H9 (cell line): ENCODE measurements at regions not wholly inside any gene's neighbourhood (a gene's known extent, or its start where the extent isn't known, plus 50 kb on each side); places are given as distances from the start of the nearest gene placed in this dataset.

Experiments
- DNase-seq: peaks from one replicate; pipeline ENCODE4 v3.0.0-alpha.2; 2017
- H2AFZ ChIP-seq: one replicate; pipeline ENCODE4 v1.6.1; 2013; ENCODE audit warnings: mild to moderate bottlenecking, low read length, control low read depth, moderate library complexity
- H2AK5ac ChIP-seq: 2 replicates; pipeline ENCODE4 v1.6.1; 2013; ENCODE audit warnings: low read length, control low read depth, mixed read lengths; ENCODE audit not compliant: insufficient read length
- H2BK120ac ChIP-seq: one replicate; pipeline ENCODE4 v1.6.1; 2013; ENCODE audit warnings: low read depth, mild to moderate bottlenecking, low read length, control low read depth, inconsistent platforms; ENCODE audit not compliant: poor library complexity, severe bottlenecking
- H2BK12ac ChIP-seq: 2 replicates; pipeline ENCODE4 v1.6.1; 2013; ENCODE audit warnings: low read length, control low read depth, mixed read lengths, low read depth; ENCODE audit not compliant: insufficient read length
- H2BK15ac ChIP-seq: 2 replicates; pipeline ENCODE4 v1.6.1; 2013; ENCODE audit warnings: low read depth, low read length, control low read depth
- H2BK20ac ChIP-seq: one replicate; pipeline ENCODE4 v1.6.1; 2013; ENCODE audit warnings: low read depth, mild to moderate bottlenecking, low read length, control low read depth, inconsistent platforms; ENCODE audit not compliant: poor library complexity, severe bottlenecking
- H2BK5ac ChIP-seq: 2 replicates; pipeline ENCODE4 v1.6.1; 2013; ENCODE audit warnings: low read length, control low read depth, mixed read lengths; ENCODE audit not compliant: insufficient read length
- H3K14ac ChIP-seq: 2 replicates; pipeline ENCODE4 v1.6.1; 2013; ENCODE audit warnings: low read length, control low read depth; ENCODE audit not compliant: insufficient read depth
- H3K18ac ChIP-seq: 2 replicates; pipeline ENCODE4 v1.6.1; 2013; ENCODE audit warnings: low read depth, mild to moderate bottlenecking, mixed read lengths, low read length, control low read depth; ENCODE audit not compliant: insufficient read length
- H3K23ac ChIP-seq: 2 replicates; pipeline ENCODE4 v1.6.1; 2013; ENCODE audit warnings: low read length, control low read depth, mixed read lengths, low read depth; ENCODE audit not compliant: insufficient read length
- H3K23me2 ChIP-seq: 2 replicates; pipeline ENCODE4 v1.6.1; 2013; ENCODE audit warnings: low read depth, mild to moderate bottlenecking, mixed read lengths, low read length, control low read depth; ENCODE audit not compliant: insufficient read length, poor library complexity, severe bottlenecking
- H3K27ac ChIP-seq: 2 replicates; pipeline ENCODE4 v1.5.1; 2013; ENCODE audit warnings: low read length, control low read depth, mixed read lengths, low read depth; ENCODE audit not compliant: insufficient read length
- H3K27me3 ChIP-seq: 2 replicates; pipeline ENCODE4 v1.6.1; 2013; ENCODE audit warnings: low read length, control low read depth, inconsistent platforms; ENCODE audit not compliant: insufficient read depth
- H3K4ac ChIP-seq: 2 replicates; pipeline ENCODE4 v1.6.1; 2013; ENCODE audit warnings: low read depth, mild to moderate bottlenecking, control low read depth, inconsistent platforms, low read length, moderate library complexity
- H3K4me1 ChIP-seq: 2 replicates; pipeline ENCODE4 v1.6.1; 2013; ENCODE audit warnings: low read length, control low read depth, inconsistent platforms; ENCODE audit not compliant: insufficient read depth
- H3K4me2 ChIP-seq: 2 replicates; pipeline ENCODE4 v1.6.1; 2013; ENCODE audit warnings: low read length, control low read depth, mixed read lengths; ENCODE audit not compliant: insufficient read length, insufficient read depth
- H3K56ac ChIP-seq: 2 replicates; pipeline ENCODE4 v1.6.1; 2013; ENCODE audit warnings: low read depth, mild to moderate bottlenecking, mixed read lengths, low read length, control low read depth; ENCODE audit not compliant: insufficient read length
- H3K79me1 ChIP-seq: 2 replicates; pipeline ENCODE4 v1.6.1; 2013; ENCODE audit warnings: low read depth, mild to moderate bottlenecking, moderate library complexity, low read length, control low read depth, inconsistent platforms; ENCODE audit not compliant: insufficient read depth, poor library complexity, severe bottlenecking
- H3K79me2 ChIP-seq: 2 replicates; pipeline ENCODE4 v1.6.1; 2013; ENCODE audit warnings: low read length, control low read depth, inconsistent platforms; ENCODE audit not compliant: insufficient read depth
- H3K9ac ChIP-seq: 2 replicates; pipeline ENCODE4 v1.6.1; 2013; ENCODE audit warnings: low read length, control low read depth, mixed read lengths; ENCODE audit not compliant: insufficient read length; ENCODE audit errors: extremely low read depth
- H3K9me3 ChIP-seq: one replicate; pipeline ENCODE4 v1.6.1; 2013; ENCODE audit warnings: low read depth, low read length, inconsistent platforms; ENCODE audit not compliant: control insufficient read depth
- H3T11ph ChIP-seq: one replicate; pipeline ENCODE4 v1.6.1; 2013; ENCODE audit warnings: mild to moderate bottlenecking, low read length, control low read depth, inconsistent platforms
- H4K20me1 ChIP-seq: one replicate; pipeline ENCODE4 v1.6.1; 2013; ENCODE audit not compliant: control insufficient read depth, insufficient read length, insufficient read depth
- H4K5ac ChIP-seq: 2 replicates; pipeline ENCODE4 v1.6.1; 2013; ENCODE audit warnings: low read depth, mild to moderate bottlenecking, mixed read lengths, low read length, control low read depth; ENCODE audit not compliant: insufficient read length
- H4K8ac ChIP-seq: replicated peaks from 2 replicates; pipeline ENCODE4 v1.6.1; 2013; ENCODE audit warnings: low read length, control low read depth, mixed read lengths, low read depth; ENCODE audit not compliant: insufficient read length
- H4K91ac ChIP-seq: 2 replicates; pipeline ENCODE4 v1.6.1; 2013; ENCODE audit warnings: low read depth, mild to moderate bottlenecking, moderate library complexity, mixed read lengths, low read length, control low read depth; ENCODE audit not compliant: insufficient read length
- H3K27ac Mint-ChIP-seq, 3 experiments: 2 replicates in 2 of 3; 3 replicates in 1 of 3; pipeline ENCODE4 v1.8.0; 2020 to 2021; ENCODE audit warnings: mixed read lengths in 3 of 3, mild to moderate bottlenecking in 1 of 3, moderate library complexity in 1 of 3
- H3K27me3 Mint-ChIP-seq: 2 replicates; pipeline ENCODE4 v1.8.0; 2021; ENCODE audit warnings: low read depth, mild to moderate bottlenecking, moderate library complexity, mixed read lengths
- H3K36me3 Mint-ChIP-seq, 3 experiments: 2 replicates in 2 of 3; 3 replicates in 1 of 3; pipeline ENCODE4 v1.8.0; 2020 to 2021; ENCODE audit warnings: low read depth in 3 of 3, mixed read lengths in 3 of 3; ENCODE audit not compliant: insufficient read depth in 1 of 3
- H3K4me1 Mint-ChIP-seq, 2 experiments: 2 replicates each; pipeline ENCODE4 v1.8.0; 2020; ENCODE audit warnings: mixed read lengths in 2 of 2
- H3K4me3 Mint-ChIP-seq, 2 experiments: 2 replicates in 1 of 2; 3 replicates in 1 of 2; pipeline ENCODE4 v1.8.0; 2020 to 2021; ENCODE audit warnings: mild to moderate bottlenecking in 2 of 2, mixed read lengths in 2 of 2, moderate library complexity in 1 of 2
- H3K9me3 Mint-ChIP-seq, 2 experiments: 2 replicates in 1 of 2; 3 replicates in 1 of 2; pipeline ENCODE4 v1.8.0; 2020; ENCODE audit warnings: mild to moderate bottlenecking in 2 of 2, mixed read lengths in 2 of 2, moderate library complexity in 1 of 2
- TF ChIP-seq, protein P1 (sequence below): fragments of 200-600 bp; sonication (generic); conservative IDR thresholded peaks from 3 replicates; pipeline ENCODE4 v1.8.0; 2021; ENCODE audit warnings: antibody characterized with exemption, mild to moderate bottlenecking

GRCh38 chr12:19792028-19792427 is 352.7 kb downstream of the AEBP2 start:
- H3K18ac ChIP-seq: no peak overlapping the region
- Mint-ChIP-seq H3K9me3 (peaks cover 0 to 2% of the 10 kb centered on the region in 2 experiments; a peak in 1 of 5 replicates), H3K27me3 (no peaks in the 10 kb centered on the region), H3K27ac (no peak overlapping the region), H3K4me3 (no peak overlapping the region), H3K36me3 (no peaks in the 10 kb centered on the region; a peak in 2 of 7 replicates), H3K4me1 (no peaks in the 10 kb centered on the region)
- no peaks in the 10 kb centered on the region for H3K27me3 ChIP-seq
- no peak overlapping the region for H3K4ac ChIP-seq
- no peak overlapping the region for H4K91ac ChIP-seq
- H3K79me2 ChIP-seq: no peaks in the 10 kb centered on the region
- H3K9me3 ChIP-seq: no peaks in the 10 kb centered on the region
- no peak overlapping the region for H2BK5ac ChIP-seq
- no peak overlapping the region for H2AK5ac ChIP-seq
- no peaks in the 10 kb centered on the region for H3K79me1 ChIP-seq
- no peak overlapping the region for H2BK120ac ChIP-seq
- H4K20me1 ChIP-seq: no peaks in the 10 kb centered on the region
- no peak overlapping the region for H3T11ph ChIP-seq
- H3K4me1 ChIP-seq: no peaks in the 10 kb centered on the region
- H3K23me2 ChIP-seq: no peaks in the 10 kb centered on the region
- H3K23ac ChIP-seq: no peak overlapping the region
- H3K9ac ChIP-seq: no peak overlapping the region
- H2BK15ac ChIP-seq: no peak overlapping the region
- TF ChIP-seq, protein P1, sequence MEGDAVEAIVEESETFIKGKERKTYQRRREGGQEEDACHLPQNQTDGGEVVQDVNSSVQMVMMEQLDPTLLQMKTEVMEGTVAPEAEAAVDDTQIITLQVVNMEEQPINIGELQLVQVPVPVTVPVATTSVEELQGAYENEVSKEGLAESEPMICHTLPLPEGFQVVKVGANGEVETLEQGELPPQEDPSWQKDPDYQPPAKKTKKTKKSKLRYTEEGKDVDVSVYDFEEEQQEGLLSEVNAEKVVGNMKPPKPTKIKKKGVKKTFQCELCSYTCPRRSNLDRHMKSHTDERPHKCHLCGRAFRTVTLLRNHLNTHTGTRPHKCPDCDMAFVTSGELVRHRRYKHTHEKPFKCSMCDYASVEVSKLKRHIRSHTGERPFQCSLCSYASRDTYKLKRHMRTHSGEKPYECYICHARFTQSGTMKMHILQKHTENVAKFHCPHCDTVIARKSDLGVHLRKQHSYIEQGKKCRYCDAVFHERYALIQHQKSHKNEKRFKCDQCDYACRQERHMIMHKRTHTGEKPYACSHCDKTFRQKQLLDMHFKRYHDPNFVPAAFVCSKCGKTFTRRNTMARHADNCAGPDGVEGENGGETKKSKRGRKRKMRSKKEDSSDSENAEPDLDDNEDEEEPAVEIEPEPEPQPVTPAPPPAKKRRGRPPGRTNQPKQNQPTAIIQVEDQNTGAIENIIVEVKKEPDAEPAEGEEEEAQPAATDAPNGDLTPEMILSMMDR: no peak
- no peak overlapping the region for H3K56ac ChIP-seq
- H3K4me2 ChIP-seq: no peak overlapping the region
- no peak overlapping the region for H2AFZ ChIP-seq
- H2BK20ac ChIP-seq: no peak overlapping the region
- no peak overlapping the region for H2BK12ac ChIP-seq
- no peak overlapping the region for H3K27ac ChIP-seq
- no peak for DNase-seq
- H3K14ac ChIP-seq: no peak overlapping the region
- no peak overlapping the region for H4K8ac ChIP-seq
- no peak overlapping the region for H4K5ac ChIP-seq
